OCI-LY1 (cell line): ENCODE measurements at regions not wholly inside any gene's neighbourhood (a gene's known extent, or its start where the extent isn't known, plus 50 kb on each side); places are given as distances from the start of the nearest gene placed in this dataset.

Source experiments
- H2AFZ ChIP-seq: fragments of 200-600 bp; sonication (generic), shearing (Covaris generic); 2 replicates; pipeline ENCODE4 v1.6.0; 2014; ENCODE audit warnings: antibody characterized with exemption, mild to moderate bottlenecking, low read length
- H3F3A ChIP-seq: fragments of 200-600 bp; sonication (generic), shearing (Covaris generic); 2 replicates; pipeline ENCODE4 v1.6.0; 2014; ENCODE audit warnings: mild to moderate bottlenecking, antibody characterized with exemption, low read length, moderate library complexity; ENCODE audit not compliant: insufficient read depth
- H3K27ac ChIP-seq: fragments of 200-600 bp; sonication (generic); 2 replicates; pipeline ENCODE4 v1.5.1; 2014; ENCODE audit warnings: low read length, mixed run types, mild to moderate bottlenecking, low read depth; ENCODE audit not compliant: poor library complexity, severe bottlenecking
- H3K27me3 ChIP-seq: fragments of 200-600 bp; sonication (generic); 2 replicates; pipeline ENCODE4 v1.6.0; 2014; ENCODE audit warnings: antibody characterized with exemption, mild to moderate bottlenecking, low read length, moderate library complexity; ENCODE audit not compliant: insufficient read depth
- H3K36me3 ChIP-seq: fragments of 200-600 bp; sonication (generic); 2 replicates; pipeline ENCODE4 v1.6.1; 2014; ENCODE audit warnings: mild to moderate bottlenecking, antibody characterized with exemption, low read length, moderate library complexity, mixed read lengths; ENCODE audit not compliant: insufficient read depth
- H3K4me1 ChIP-seq: fragments of 200-600 bp; sonication (generic); 2 replicates; pipeline ENCODE4 v1.5.1; 2014; ENCODE audit warnings: mild to moderate bottlenecking, low read length, moderate library complexity; ENCODE audit not compliant: insufficient read depth, severe bottlenecking
- H3K4me2 ChIP-seq: fragments of 200-600 bp; sonication (generic), shearing (Covaris generic); 2 replicates; pipeline ENCODE4 v1.6.1; 2014; ENCODE audit warnings: low read length
- H3K4me3 ChIP-seq: fragments of 200-600 bp; sonication (generic); 2 replicates; pipeline ENCODE4 v1.5.1; 2014; ENCODE audit warnings: low read length, low read depth, mild to moderate bottlenecking, mixed read lengths; ENCODE audit not compliant: poor library complexity, severe bottlenecking
- H3K79me2 ChIP-seq: fragments of 200-600 bp; shearing (Covaris generic); 2 replicates; pipeline ENCODE4 v1.6.1; 2016; ENCODE audit warnings: mixed run types, low read length, mixed read lengths; ENCODE audit not compliant: insufficient read depth
- H3K9ac ChIP-seq: fragments of 200-600 bp; sonication (generic), shearing (Covaris generic); 2 replicates; pipeline ENCODE4 v1.6.1; 2014; ENCODE audit warnings: mild to moderate bottlenecking, low read length, mixed read lengths
- H3K9me2 ChIP-seq: fragments of 200-600 bp; sonication (generic), shearing (Covaris generic); 2 replicates; pipeline ENCODE4 v1.6.1; 2014; ENCODE audit warnings: low read depth, mild to moderate bottlenecking, low read length, mixed read lengths
- H3K9me3 ChIP-seq: fragments of 200-600 bp; shearing (Covaris generic); 2 replicates; pipeline ENCODE4 v1.6.1; 2014; ENCODE audit warnings: low read length, mixed read lengths
- H4K20me1 ChIP-seq: fragments of 200-600 bp; sonication (generic), shearing (Covaris generic); 2 replicates; pipeline ENCODE4 v1.6.0; 2016; ENCODE audit warnings: mild to moderate bottlenecking, low read length; ENCODE audit not compliant: insufficient read depth
- CTCF ChIP-seq: fragments of 200-600 bp; sonication (generic), shearing (Covaris generic); IDR thresholded peaks from 2 replicates; pipeline ENCODE4 v1.5.1; 2017; ENCODE audit warnings: mild to moderate bottlenecking, antibody characterized with exemption, low read length, moderate library complexity, mixed read lengths
- EZH2 ChIP-seq: fragments of 200-600 bp; sonication (generic), shearing (Covaris generic); IDR thresholded peaks from 2 replicates; pipeline ENCODE4 v1.8.0; 2017; ENCODE audit warnings: borderline replicate concordance, mixed run types, mild to moderate bottlenecking, antibody characterized with exemption, low read length, moderate library complexity, mixed read lengths

GRCh38 chr12:132392389-132393244, 63.2 kb upstream of the GALNT9 start:
- Histone ChIP-seq H4K20me1 (no peaks in the 10 kb centered on the region), H3K4me2 (no peak overlapping the region), H3K9ac (no peak overlapping the region), H3K27ac (no peak overlapping the region), H3K9me2 (no peaks in the 10 kb centered on the region), H3K4me3 (no peak overlapping the region), H3K9me3 (no peaks in the 10 kb centered on the region), H3K36me3 (no peaks in the 10 kb centered on the region), H3F3A (no peaks in the 10 kb centered on the region), H3K4me1 (no peaks in the 10 kb centered on the region), H3K79me2 (no peaks in the 10 kb centered on the region), H3K27me3 (no peaks in the 10 kb centered on the region), H2AFZ (no peak overlapping the region)
- no peak for TF ChIP-seq EZH2
- TF ChIP-seq CTCF = no peak

DNA sequence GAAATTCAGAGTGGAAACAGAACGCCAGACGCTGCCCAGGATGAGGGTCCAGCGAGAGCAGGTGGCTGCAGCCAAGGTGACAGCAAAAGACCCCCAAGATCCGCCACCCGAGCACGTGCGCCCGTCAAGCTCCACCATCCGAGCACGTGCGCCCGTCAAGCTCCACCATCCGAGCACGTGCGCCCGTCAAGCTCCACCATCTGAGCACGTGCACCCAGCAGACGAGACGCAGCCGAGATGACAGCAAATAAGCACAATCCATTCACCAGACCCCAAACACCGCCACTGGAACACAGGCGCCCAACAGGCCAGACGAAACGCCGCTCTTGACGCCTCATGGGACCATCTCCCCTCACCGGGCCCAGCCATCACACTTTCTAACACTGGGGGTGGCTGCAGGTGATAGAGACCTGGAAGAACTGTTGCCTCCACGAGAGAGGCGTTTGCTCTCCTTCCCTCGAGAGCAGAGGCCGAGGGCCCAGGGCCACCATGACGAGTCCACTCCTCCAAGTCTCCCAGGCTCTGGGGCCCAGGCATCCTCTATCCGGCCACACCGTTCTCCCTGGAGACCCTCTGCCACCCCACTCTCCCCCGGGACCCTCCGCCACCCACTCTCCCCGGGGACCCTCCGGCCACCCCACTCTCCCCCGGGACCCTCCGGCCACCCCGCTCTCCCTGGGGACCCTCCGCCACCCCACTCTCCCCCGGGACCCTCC, 62.1 kb upstream of the GALNT9 start:
- no peaks in the 10 kb centered on the region for H3K36me3 ChIP-seq
- no peaks in the 10 kb centered on the region for H4K20me1 ChIP-seq
- H3K9ac ChIP-seq = no peak overlapping the region
- H3K4me3 ChIP-seq = no peak overlapping the region
- TF ChIP-seq CTCF (no peak), EZH2 (no peak)
- H3K9me3 ChIP-seq = no peaks in the 10 kb centered on the region
- no peak overlapping the region for H2AFZ ChIP-seq
- no peaks in the 10 kb centered on the region for H3K79me2 ChIP-seq
- no peaks in the 10 kb centered on the region for H3F3A ChIP-seq
- no peaks in the 10 kb centered on the region for H3K9me2 ChIP-seq
- no peaks in the 10 kb centered on the region for H3K27me3 ChIP-seq
- no peak overlapping the region for H3K4me2 ChIP-seq
- H3K27ac ChIP-seq = no peak overlapping the region
- H3K4me1 ChIP-seq = no peaks in the 10 kb centered on the region

DNA sequence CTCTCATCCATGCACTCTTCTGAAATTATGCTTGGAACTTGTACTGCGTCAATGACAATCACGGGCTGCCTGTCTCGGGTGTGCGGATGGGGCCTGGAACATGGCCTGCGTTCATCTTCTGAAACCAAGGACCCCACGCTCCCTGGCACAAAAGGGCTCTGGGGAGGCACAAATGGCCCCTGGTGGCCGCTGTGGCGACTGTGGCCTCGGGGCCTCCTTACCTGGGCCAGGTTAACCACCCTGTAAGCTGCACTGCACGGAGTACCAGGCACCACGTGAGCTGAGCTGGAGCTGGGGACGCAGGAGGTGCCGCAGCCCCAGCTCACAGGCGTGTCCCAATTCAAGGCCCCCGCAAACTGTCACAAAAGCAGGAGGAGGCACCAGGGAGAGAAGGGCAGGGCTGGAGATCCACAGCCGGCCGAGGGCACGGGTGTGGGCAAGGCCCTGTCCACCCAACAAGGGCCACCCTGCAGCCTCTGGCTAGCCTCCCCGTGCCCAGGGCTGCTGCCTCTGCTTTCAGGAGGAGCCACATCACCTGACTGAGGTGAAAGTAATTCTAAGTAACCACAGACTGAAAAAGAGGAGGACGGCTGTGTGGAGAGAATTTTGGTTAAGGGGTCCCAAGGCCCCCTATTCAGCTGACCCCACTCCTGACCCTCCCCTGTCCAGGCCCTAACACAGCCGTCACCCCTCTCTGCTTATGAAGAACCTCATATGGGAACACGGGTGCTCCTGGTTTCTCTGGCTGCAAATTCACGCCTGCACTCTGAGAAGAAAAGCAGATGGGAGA, 61.1 kb upstream of the GALNT9 start:
- Histone ChIP-seq H3K79me2 (no peaks in the 10 kb centered on the region), H3K9ac (no peak overlapping the region), H2AFZ (no peak overlapping the region), H3K4me3 (no peak overlapping the region), H3K9me2 (no peaks in the 10 kb centered on the region), H3K4me1 (no peaks in the 10 kb centered on the region), H4K20me1 (no peaks in the 10 kb centered on the region), H3K36me3 (no peaks in the 10 kb centered on the region), H3K9me3 (no peaks in the 10 kb centered on the region), H3K27me3 (no peaks in the 10 kb centered on the region), H3K27ac (no peak overlapping the region), H3K4me2 (no peak overlapping the region), H3F3A (no peaks in the 10 kb centered on the region)
- TF ChIP-seq EZH2 (no peak), CTCF (no peak)
